ENCODE measurements at regions not wholly inside any gene's neighbourhood (a gene's known extent, or its start where the extent isn't known, plus 50 kb on each side); places are given as distances from the start of the nearest gene placed in this dataset.

GRCh38 chr3:178055939-178056338 is 480.3 kb upstream of the KCNMB2 start:
- Histone ChIP-seq H3K9me2 (ENCODE audit: insufficient read depth, low read length) (no peaks in the 10 kb centered on the region), H3K4me3 (ENCODE audit: low read length) (no peak overlapping the region), H3K36me3 (ENCODE audit: insufficient read depth, low read length) (no peaks in the 10 kb centered on the region), H3K4me2 (ENCODE audit: low read length) (no peak overlapping the region), H3K27ac (ENCODE audit: low read length) (no peak overlapping the region), H3K9me3 (ENCODE audit: low read length) (no peaks in the 10 kb centered on the region), H2AFZ (ENCODE audit: low read depth, low read length) (no peak overlapping the region), H3K79me2 (replicated peaks; ENCODE audit: insufficient read depth, low read length) (no peaks in the 10 kb centered on the region), H4K20me1 (ENCODE audit: insufficient read depth) (no peaks in the 10 kb centered on the region), H3K27me3 (ENCODE audit: insufficient read depth, low read depth, low read length) (no peaks in the 10 kb centered on the region), H3F3A (ENCODE audit: insufficient read depth, low read length, poor library complexity, severe bottlenecking) (no peaks in the 10 kb centered on the region), H3K9ac (ENCODE audit: low read length) (no peak overlapping the region)
- TF ChIP-seq CTCF (IDR thresholded peaks at IDR 0.05; ENCODE audit: poor library complexity, severe bottlenecking) (no peak), EZH2 (IDR thresholded peaks at IDR 0.05; ENCODE audit: borderline replicate concordance, insufficient read depth, low read length, poor library complexity, severe bottlenecking) (no peak)

- H2AFZ ChIP-seq (ENCODE audit: low read depth, low read length) = no peak overlapping the region
- no peaks in the 10 kb centered on the region for H3F3A ChIP-seq (ENCODE audit: insufficient read depth, low read length, poor library complexity, severe bottlenecking)
- no peaks in the 10 kb centered on the region for H3K36me3 ChIP-seq (ENCODE audit: insufficient read depth, low read length)
- no peak overlapping the region for H3K27ac ChIP-seq (ENCODE audit: low read length)
- H3K9me3 ChIP-seq (ENCODE audit: low read length) = no peaks in the 10 kb centered on the region
- H3K4me2 ChIP-seq (ENCODE audit: low read length) = no peak overlapping the region
- TF ChIP-seq CTCF (IDR thresholded peaks at IDR 0.05; ENCODE audit: poor library complexity, severe bottlenecking) (no peak), SMC3 (conservative IDR thresholded peaks at IDR 0.05; ENCODE audit: poor library complexity) (no peak), EZH2 (IDR thresholded peaks at IDR 0.05; ENCODE audit: borderline replicate concordance, insufficient read depth, low read length, poor library complexity, severe bottlenecking) (no peak), EP300 (conservative IDR thresholded peaks at IDR 0.05; ENCODE audit: poor library complexity, severe bottlenecking) (no peak)
- no peak overlapping the region for H3K9ac ChIP-seq (ENCODE audit: low read length)
- no peaks in the 10 kb centered on the region for H3K9me2 ChIP-seq (ENCODE audit: insufficient read depth, low read length)
- H3K79me2 ChIP-seq (replicated peaks; ENCODE audit: insufficient read depth, low read length) = no peaks in the 10 kb centered on the region
- H4K20me1 ChIP-seq (ENCODE audit: insufficient read depth) = no peaks in the 10 kb centered on the region
- no peak overlapping the region for H3K4me3 ChIP-seq (ENCODE audit: low read length)
- no peaks in the 10 kb centered on the region for H3K27me3 ChIP-seq (ENCODE audit: insufficient read depth, low read depth, low read length)
Observed at GRCh38 chr3:178056868-178057267, 479.4 kb upstream of the KCNMB2 start.

- H3K4me3 ChIP-seq (ENCODE audit: low read length) = no peak overlapping the region
- TF ChIP-seq REST (IDR thresholded peaks at IDR 0.05; ENCODE audit: borderline replicate concordance) (no peak), EZH2 (IDR thresholded peaks at IDR 0.05; ENCODE audit: borderline replicate concordance, insufficient read depth, low read length, poor library complexity, severe bottlenecking) (no peak), POLR2AphosphoS5 (IDR thresholded peaks at IDR 0.05) (no peak), SMC3 (conservative IDR thresholded peaks at IDR 0.05; ENCODE audit: poor library complexity) (no peak), TAF1 (IDR thresholded peaks at IDR 0.05; ENCODE audit: low read depth) (no peak), MXI1 (conservative IDR thresholded peaks at IDR 0.05; ENCODE audit: poor library complexity, severe bottlenecking) (no peak), EP300 (conservative IDR thresholded peaks at IDR 0.05; ENCODE audit: poor library complexity, severe bottlenecking) (no peak), RAD21 (conservative IDR thresholded peaks at IDR 0.05) (no peak)
- no peak overlapping the region for H3K27ac ChIP-seq (ENCODE audit: low read length)
- H3K36me3 ChIP-seq (ENCODE audit: insufficient read depth, low read length) = no peaks in the 10 kb centered on the region
- H2AFZ ChIP-seq (ENCODE audit: low read depth, low read length) = no peak overlapping the region
- H3K9me3 ChIP-seq (ENCODE audit: low read length) = no peaks in the 10 kb centered on the region
- H4K20me1 ChIP-seq (ENCODE audit: insufficient read depth) = no peaks in the 10 kb centered on the region
- no peaks in the 10 kb centered on the region for H3K27me3 ChIP-seq (ENCODE audit: insufficient read depth, low read depth, low read length)
- no peak overlapping the region for H3K9ac ChIP-seq (ENCODE audit: low read length)
- H3K79me2 ChIP-seq (replicated peaks; ENCODE audit: insufficient read depth, low read length) = no peaks in the 10 kb centered on the region
- H3F3A ChIP-seq (ENCODE audit: insufficient read depth, low read length, poor library complexity, severe bottlenecking) = no peaks in the 10 kb centered on the region
- H3K9me2 ChIP-seq (ENCODE audit: insufficient read depth, low read length) = no peaks in the 10 kb centered on the region
- no peak overlapping the region for H3K4me2 ChIP-seq (ENCODE audit: low read length)
Observed at GRCh38 chr3:178058629-178059028, 477.6 kb upstream of the KCNMB2 start.

Measured in neural cell (in vitro differentiated cells).